Osteocyte (in vitro differentiated cells): ENCODE measurements at regions not wholly inside any gene's neighbourhood (a gene's known extent, or its start where the extent isn't known, plus 50 kb on each side); places are given as distances from the start of the nearest gene placed in this dataset.

Experiments
- DNase-seq: peaks from one replicate; pipeline ENCODE4 v3.0.0; 2021; ENCODE audit warnings: mixed read lengths; ENCODE audit not compliant: unreplicated experiment; ENCODE audit errors: extremely low spot score
- H3K27ac Mint-ChIP-seq: one replicate; pipeline ENCODE4 v1.8.0; 2021; ENCODE audit warnings: mild to moderate bottlenecking, mixed read lengths; ENCODE audit not compliant: unreplicated experiment
- H3K27me3 Mint-ChIP-seq: one replicate; pipeline ENCODE4 v1.8.0; 2021; ENCODE audit warnings: mixed read lengths; ENCODE audit not compliant: unreplicated experiment
- H3K36me3 Mint-ChIP-seq: one replicate; pipeline ENCODE4 v1.8.0; 2021; ENCODE audit warnings: mixed read lengths; ENCODE audit not compliant: unreplicated experiment
- H3K4me1 Mint-ChIP-seq: one replicate; pipeline ENCODE4 v1.8.0; 2021; ENCODE audit warnings: mixed read lengths; ENCODE audit not compliant: unreplicated experiment
- H3K4me3 Mint-ChIP-seq: one replicate; pipeline ENCODE4 v1.8.0; 2021; ENCODE audit warnings: mild to moderate bottlenecking, moderate library complexity, mixed read lengths; ENCODE audit not compliant: unreplicated experiment
- H3K9me3 Mint-ChIP-seq: one replicate; pipeline ENCODE4 v1.8.0; 2021; ENCODE audit warnings: mixed read lengths; ENCODE audit not compliant: unreplicated experiment
- CTCF ChIP-seq: fragments of 200-600 bp; sonication (generic); IDR thresholded peaks from 2 replicates; pipeline ENCODE4 v1.5.0; 2021; ENCODE audit warnings: antibody characterized with exemption, mild to moderate bottlenecking, moderate library complexity

- Mint-ChIP-seq H3K9me3 (peaks cover 6% of the 10 kb centered on the region), H3K27ac (no peak overlapping the region), H3K36me3 (peaks cover 4% of the 10 kb centered on the region), H3K4me3 (no peak overlapping the region), H3K4me1 (peaks cover under 1% of the 10 kb centered on the region), H3K27me3 (no peaks in the 10 kb centered on the region)
- no peak for TF ChIP-seq CTCF
- no peak for DNase-seq
These were observed 918.0 kb downstream of the LTN1 start for GRCh38 chr21:28074676-28075075.

- Mint-ChIP-seq H3K4me1 (peaks cover 6% of the 10 kb centered on the region), H3K36me3 (peaks cover 4% of the 10 kb centered on the region), H3K4me3 (no peak overlapping the region), H3K9me3 (peaks cover 6% of the 10 kb centered on the region), H3K27me3 (no peaks in the 10 kb centered on the region), H3K27ac (no peak overlapping the region)
- TF ChIP-seq CTCF: no peak
- no peak for DNase-seq
These were observed 920.1 kb downstream of the LTN1 start for GRCh38 chr21:28072601-28073000.

- DNase-seq: no peak
- Mint-ChIP-seq H3K4me1 (peaks cover 6% of the 10 kb centered on the region), H3K27me3 (no peaks in the 10 kb centered on the region), H3K36me3 (peaks cover 4% of the 10 kb centered on the region), H3K9me3 (peaks cover 6% of the 10 kb centered on the region), H3K4me3 (no peak overlapping the region), H3K27ac (no peak overlapping the region)
- no peak for TF ChIP-seq CTCF
These were observed 923.2 kb downstream of the LTN1 start for GRCh38 chr21:28069450-28069923.

- H3K9me3 Mint-ChIP-seq: peaks cover 6% of the 10 kb centered on the region
- no peak overlapping the region for H3K27ac Mint-ChIP-seq
- TF ChIP-seq CTCF: no peak
- peaks cover 4% of the 10 kb centered on the region for H3K36me3 Mint-ChIP-seq
- H3K27me3 Mint-ChIP-seq: no peaks in the 10 kb centered on the region
- DNase-seq: no peak
- no peak overlapping the region for H3K4me3 Mint-ChIP-seq
- peaks cover 6% of the 10 kb centered on the region for H3K4me1 Mint-ChIP-seq
These were observed 924.0 kb downstream of the LTN1 start for GRCh38 chr21:28068455-28069358.

- Mint-ChIP-seq H3K36me3 (no peaks in the 10 kb centered on the region), H3K4me3 (no peak overlapping the region), H3K27ac (no peak overlapping the region), H3K27me3 (no peaks in the 10 kb centered on the region), H3K4me1 (peaks cover 6% of the 10 kb centered on the region), H3K9me3 (no peaks in the 10 kb centered on the region)
- TF ChIP-seq CTCF: no peak
- DNase-seq: no peak
These were observed 925.9 kb downstream of the LTN1 start for GRCh38 chr21:28066596-28067387.
